ENCODE measurements at regions not wholly inside any gene's neighbourhood (a gene's known extent, or its start where the extent isn't known, plus 50 kb on each side); places are given as distances from the start of the nearest gene placed in this dataset.

DNA sequence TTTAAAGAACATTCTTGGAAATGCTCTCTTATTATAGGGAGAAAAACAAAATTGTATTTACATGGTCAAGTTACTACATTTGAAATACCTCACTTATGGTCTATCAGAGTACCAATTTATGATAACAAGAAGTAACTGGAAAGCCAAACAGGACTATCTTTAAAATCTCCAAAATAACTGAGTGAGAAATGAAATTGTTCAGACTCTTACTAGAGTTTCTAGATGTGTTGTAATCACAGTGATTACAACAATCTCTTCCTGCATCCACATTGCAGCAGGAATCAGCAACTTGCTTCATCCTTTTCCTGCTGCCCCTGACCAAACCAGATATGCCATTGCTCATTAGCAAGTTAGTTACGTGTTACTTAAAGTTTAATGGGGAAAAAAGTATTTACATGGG, 245.2 kb upstream of the SMIM31 start:
- DNase-seq (ENCODE audit: low read depth): no peak

DNA sequence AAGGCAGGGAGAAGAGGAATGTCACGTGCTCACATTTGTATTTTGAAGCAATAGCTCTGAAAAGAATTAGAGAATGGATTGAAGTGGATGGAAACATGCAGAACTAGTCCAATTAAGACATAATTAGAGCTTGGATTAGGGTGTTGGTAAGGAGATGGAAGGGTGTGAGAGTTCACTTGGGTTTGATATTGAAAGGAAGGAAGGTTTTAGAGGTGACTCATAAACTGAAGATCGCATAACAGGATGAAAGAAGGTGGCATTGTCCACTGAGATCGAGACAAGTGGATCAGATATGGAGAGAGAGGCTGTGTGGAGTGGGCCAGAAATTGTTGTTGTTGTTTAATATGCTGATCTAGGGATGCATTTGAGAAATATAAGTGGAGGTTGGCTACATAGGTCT, 244.0 kb upstream of the SMIM31 start:
- DNase-seq (ENCODE audit: low read depth): no peak

DNA sequence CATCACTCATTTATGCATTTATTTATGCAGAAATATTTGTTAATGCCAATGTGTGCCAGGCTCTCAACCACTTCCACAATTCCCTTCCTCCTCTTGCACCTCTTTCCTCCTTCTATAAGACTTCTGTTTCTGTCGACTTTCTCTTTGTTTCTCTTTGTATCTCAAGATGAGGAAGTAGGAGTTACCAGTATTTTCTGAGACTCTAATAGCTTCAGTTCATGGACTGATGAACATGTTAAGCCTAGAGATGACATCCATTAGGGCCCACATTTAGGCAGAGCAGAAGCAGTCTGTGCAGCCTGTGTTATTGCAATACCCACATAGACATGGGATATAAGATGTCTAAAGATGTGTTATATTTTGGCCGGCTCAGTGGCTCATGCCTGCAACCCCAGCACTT, 241.8 kb upstream of the SMIM31 start:
- no peak for DNase-seq (ENCODE audit: low read depth)

DNA sequence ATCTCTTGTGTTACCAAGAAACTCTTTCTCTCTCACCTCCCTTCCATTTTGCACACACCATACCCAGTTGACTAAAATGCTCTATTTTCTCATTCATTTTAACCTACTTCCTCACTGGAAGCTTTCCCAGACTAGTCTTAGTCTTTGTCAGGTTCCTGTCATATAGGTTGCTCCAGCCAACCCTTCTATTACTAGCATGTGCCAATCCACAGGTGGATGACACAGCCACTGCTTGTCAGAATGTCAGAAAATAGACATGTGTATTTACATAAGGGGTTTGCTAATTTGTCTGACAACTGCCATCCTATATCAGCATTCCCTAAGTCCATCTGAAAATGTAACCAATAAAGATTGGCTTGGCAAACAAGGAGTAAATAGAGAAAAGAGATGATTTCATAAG, 239.2 kb upstream of the SMIM31 start:
- no peak for DNase-seq (ENCODE audit: low read depth)

DNA sequence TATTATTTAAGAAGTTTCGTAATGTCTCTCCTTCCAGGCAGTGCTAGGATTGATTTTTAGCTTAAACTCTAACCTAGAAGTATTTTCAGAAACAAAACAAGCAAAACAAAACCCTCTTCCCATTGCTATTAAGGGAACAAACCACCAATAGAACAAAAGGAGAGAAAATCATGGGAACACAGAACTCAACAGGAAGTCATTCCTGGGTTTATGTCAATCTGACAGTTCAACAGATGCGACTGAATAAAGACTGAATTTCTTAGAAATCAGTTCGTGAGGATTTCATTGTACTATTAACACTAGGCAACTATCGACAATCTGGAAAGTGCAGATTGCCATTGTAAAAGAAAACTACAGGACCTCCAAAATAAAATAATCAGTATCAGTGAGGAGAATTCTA, 229.1 kb upstream of the SMIM31 start:
- DNase-seq (ENCODE audit: low read depth): no peak

DNA sequence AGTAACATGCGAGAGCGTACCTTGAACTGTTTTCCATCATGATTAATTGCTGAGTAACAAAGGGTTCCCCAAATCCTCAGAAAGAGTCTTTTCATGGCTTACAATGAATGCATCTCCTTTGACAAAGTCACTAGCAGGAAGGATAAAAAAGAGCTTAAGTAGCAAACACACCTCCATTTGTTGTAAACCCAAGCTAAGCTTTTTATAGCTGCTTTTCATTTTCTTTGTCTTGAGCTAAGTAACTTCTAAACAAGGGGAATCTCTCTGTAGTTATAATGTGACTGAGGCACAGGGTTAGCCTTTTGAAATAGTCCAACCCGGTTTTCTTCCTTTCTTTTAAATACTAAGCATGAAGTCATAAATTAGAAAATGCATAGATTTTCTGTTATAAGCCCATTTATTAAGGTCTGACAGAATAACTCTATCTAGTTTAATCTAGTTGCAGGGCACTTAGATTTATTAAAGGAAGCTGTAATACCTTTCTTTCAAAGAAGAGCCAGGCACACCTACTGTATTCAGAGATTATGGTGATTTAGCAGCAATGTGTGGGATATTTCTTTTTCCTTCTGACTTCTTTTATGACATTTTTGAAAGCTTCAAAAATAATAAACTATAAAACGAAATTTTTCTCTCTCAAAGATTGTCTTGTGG, 226.9 kb upstream of the SMIM31 start:
- DNase-seq (ENCODE audit: low read depth): no peak

DNA sequence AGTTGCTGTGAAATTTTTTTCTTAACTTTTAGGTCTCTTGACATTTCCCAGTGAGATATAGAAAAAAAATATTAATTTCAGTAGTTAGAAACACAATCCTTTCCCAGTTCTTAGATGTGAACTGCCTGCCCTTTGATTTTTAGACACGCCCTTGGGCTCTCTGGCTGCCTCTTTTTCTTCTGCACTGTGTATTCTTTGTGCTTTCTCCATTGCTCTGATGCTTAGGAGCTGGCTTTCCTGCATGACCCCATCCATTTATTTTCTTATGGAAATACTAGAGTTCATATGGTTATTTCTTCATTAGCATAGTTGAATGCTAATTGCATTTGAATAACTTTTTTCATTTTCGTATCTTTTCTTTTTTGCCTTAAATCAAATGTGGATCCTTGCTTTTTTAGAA, 224.9 kb upstream of the SMIM31 start:
- DNase-seq (ENCODE audit: low read depth): no peak

DNA sequence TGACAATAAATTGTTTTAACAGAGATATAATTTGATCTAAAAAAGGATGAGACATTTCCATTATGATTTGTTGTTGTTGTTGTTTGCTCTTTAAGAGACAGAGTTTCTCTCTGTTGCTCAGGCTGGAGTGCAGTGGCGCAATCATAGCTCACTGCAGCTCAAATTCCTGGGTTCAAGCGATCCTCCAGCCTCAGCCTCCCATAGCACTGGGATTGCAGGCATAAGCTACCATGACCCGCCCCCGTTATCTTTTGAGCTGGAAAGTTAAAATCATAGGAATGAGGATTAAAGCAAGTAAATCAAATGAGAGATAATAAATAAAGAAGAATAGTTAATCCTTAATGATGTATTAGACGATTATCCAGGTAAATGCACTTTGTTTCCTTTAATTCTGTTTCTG, 224.4 kb upstream of the SMIM31 start:
- DNase-seq (ENCODE audit: low read depth): no peak

DNA sequence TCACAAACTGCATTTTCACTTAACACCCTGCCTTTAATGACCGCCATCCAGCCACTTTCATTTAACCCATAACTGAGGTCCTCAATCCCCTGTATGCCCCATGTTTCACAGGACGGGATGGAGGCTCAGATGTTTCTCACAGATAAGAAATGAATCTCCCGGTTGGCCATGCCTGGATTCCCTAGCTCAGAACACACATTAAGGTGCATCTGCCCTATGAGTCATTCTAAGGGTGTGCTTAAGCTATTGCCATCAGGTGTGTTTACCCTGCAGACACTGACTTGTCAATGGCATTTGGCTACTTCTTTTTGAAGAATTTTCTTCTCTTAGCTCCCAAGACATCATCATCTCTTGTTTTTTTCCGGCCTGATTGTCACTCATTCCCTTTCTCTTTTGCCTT, 222.6 kb upstream of the SMIM31 start:
- no peak for DNase-seq (ENCODE audit: low read depth)

DNA sequence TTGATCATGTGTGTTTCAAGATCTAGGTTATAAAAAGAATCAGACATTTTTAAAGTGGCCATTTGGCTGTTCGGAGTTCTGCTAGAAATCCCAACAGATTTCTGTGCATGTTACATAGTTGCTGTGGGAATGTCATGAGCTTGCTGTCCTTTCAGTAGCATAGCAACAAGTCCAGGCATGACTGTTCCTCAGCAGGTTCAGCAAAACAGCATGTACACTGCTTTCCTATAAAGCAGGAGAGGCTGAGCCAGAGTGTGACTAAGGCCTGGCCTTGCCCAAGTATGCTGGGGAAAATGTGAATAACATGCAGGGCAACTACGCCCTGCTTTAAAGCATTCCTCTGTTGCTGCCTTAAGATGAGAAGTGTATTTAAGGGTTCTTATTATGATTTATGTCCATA, 217.1 kb upstream of the SMIM31 start:
- peak; percentile 95 for DNase-seq (ENCODE audit: low read depth)

DNA sequence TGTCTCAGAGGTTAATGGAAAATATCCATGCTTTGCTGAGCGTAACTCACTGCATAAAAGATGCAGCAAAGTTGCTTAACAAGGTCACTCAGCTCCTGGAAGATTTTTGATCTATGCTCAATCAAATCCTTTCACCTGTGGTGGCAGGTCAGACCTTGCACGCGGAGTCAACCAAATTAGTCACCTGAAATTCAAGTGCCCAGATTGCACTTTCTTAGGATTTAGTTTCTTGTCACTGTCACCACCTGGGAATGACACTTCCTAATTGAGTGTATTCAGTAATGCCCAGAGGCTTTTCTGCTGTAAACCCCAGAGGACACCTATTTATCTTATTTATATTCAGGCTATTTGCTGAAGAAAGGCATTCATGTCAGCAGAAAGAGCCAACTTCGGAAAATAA, 215.8 kb upstream of the SMIM31 start:
- DNase-seq (ENCODE audit: low read depth): no peak

DNA sequence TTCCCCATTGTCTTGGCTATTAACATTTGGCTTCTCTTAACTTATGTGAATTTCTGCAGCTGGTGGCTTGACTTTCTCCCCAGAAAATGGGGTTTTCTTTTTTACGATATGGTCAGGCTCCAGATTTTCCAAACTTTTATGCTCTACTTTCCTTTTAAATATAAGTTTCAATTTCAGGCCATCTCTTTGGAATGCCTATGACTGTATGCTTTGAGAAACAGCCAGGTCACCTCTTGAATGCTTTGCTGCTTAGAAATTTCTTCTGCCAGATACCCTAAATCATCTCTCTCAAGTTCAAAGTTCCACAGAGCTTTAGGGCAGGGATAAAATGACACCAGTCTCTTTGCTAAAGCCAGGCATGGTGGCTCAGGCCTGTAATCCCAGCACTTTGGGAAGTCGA, 212.9 kb upstream of the SMIM31 start:
- DNase-seq (ENCODE audit: low read depth): no peak

DNA sequence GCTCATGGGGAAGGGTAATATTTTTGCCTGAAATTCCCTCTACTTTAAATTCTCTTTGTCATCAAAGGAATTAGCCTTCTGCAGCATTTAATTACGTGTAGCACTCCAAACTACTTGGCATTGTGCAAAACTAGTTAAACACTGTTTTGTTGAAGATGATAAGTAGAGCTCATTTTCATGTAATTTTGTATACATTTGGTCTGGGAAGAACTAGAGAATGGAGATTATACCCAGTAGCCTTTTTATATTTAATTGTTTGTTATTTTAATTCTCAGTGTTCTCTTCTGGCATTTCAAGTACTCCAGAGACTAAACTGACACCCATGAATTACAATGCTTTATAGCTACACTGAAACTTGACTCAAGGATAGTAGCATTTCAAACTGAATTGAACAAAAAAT, 211.5 kb upstream of the SMIM31 start:
- no peak for DNase-seq (ENCODE audit: low read depth)

DNA sequence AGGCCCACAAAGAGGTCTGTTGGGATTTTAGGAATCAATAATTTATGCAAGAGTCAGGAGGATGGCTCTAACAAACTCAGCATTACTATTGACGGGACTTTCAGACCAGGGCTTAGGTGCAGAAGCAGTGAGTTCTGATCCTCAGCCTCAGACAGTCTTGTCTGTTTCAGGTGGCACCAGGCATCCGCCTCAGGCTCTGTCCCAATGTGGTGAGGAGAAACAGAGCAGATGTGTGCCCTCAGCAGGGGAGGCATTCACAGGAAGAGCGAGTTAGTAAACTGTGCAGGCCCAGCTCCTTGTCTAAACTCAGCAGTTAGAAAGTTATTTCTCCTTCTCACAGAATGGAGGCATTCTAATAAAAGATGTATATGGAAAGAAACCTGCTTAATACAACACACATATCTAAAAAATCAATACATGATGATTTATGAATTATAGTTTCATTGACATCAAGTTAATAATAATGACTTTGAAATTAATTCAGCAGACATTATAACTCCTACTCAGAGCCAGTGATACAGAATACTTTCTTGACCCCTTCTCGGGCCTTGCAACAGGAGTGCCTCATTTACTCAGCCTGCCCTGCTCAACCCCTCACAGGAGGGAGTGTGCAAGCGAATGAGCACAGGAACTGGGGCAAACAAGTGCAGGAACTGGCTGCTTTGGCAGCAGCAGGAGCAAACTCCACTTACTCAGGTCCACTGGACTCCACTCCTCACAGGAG, 202.8 kb upstream of the SMIM31 start:
- no peak for DNase-seq (ENCODE audit: low read depth)

DNA sequence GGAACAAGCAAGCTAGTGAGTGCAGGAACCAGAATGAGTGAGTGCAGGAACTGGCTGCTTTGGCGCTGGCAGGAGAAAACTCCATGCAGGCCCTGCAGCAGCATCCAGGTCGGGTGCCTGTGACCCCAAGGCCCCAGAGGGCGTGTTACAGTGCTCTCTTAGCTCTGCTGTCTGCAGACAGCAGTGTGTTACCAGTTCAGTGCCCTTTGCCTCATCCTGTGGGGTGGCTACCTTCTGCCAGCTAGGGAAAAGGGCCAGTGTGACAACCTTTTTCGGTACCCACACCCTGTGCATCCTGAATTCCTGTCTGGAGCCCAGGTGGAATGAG, 202.3 kb upstream of the SMIM31 start:
- DNase-seq (ENCODE audit: low read depth): no peak

DNA sequence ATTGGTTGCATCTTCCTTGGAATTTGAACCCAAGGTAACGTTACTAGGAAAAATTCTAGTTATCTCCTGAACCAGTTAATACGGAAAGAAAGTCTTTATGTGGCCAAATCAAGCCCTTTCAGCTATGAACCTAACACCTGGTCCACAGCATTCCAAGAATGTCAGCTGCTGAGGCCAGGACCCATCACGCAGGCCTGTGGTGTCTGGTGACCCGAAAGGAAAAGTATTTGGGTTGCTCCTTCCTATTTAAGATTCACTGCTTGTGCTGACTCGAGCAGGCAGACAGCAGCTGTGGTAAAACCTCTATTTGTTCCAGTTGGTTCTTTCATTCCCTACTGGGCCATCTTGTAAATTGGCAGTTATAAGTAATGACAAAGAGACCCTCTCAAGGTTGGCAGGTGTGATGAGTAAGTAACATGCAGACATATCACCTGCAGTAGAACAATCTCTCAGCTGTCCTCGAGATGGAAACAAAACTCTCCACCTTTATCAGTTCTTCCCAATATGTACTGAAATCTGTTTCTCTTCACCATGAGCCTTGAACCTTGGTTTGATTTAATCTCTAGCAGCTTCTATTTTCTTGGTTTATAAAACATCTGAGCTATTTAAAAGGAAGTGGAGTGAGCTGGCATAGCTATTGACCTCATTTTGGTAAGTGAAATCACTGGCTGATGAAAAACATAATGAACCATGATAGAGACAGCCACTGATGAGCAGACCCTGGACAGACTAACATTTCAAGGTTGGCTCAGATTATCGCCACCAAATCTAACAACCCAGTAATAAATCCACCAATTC, 182.1 kb upstream of the SMIM31 start:
- no peak for DNase-seq (ENCODE audit: low read depth)

DNA sequence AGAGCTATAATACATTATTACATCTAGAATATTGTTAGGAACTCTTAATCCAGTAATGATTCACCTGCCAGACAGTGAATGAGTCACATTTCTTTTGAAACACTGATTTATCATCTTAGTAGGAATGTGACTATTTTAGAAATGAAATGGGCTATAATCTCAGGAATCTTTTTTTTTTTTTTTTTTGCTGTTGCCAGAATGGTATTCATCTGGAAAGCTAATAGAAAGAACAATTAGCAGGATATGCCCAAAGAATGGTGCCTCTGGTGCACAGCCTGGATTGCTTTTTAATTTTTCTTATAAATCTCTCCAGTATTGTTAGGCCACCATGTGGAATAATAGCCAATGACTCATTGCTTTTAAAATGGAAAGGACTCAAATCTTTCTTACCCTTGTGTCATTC, 181.1 kb upstream of the SMIM31 start:
- DNase-seq (ENCODE audit: low read depth): peak; percentile 35

DNA sequence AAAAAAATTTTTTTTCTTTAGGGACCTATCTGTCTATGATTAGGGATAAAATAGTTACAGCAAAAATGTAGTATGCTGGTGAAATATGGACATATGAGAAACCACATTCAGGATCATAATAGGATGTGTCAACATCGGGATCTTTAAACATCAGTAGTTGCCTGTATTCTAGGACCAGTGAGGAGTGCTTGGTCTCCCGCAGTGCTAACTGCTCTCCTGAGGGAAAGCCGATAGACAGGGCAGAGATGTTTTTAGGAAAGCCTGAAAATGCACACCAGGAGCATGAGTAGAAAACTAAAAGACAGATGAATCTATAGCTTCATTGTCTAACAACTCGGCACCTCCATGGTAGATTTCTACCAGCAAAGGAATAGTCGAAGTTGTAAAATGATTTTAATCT, 178.1 kb upstream of the SMIM31 start:
- DNase-seq (ENCODE audit: low read depth): no peak

DNA sequence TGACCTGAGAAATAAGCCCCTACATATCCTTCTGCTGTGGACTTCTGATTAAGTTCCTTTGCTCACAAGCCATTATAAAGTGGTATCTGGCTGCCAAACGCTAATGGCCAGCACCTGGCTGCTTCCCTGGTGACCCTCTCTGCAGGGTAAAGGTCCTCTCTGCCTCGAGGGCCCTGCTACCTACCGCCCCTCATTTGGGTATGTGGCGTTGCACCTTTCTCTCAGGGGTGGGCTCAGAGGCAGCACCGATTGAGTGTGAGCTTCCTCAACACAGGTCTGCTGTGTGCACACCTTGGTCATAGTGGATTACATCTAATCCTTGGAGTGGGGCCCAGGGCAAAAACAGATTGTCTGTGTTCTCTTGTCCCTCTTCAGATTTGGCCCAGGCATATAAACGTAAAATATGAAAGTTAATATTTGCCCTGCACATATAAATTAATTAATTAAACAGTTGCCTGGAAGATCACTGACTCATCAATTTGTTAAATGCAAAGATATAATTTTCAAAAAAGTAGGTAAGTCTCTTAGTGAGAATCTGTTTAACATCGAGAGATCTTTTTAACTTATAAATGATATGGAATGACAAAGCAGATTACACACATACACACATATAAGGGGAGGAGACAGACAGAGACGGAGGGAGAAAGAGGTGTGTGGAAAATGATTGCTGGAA, 174.5 kb upstream of the SMIM31 start:
- no peak for DNase-seq (ENCODE audit: low read depth)

DNA sequence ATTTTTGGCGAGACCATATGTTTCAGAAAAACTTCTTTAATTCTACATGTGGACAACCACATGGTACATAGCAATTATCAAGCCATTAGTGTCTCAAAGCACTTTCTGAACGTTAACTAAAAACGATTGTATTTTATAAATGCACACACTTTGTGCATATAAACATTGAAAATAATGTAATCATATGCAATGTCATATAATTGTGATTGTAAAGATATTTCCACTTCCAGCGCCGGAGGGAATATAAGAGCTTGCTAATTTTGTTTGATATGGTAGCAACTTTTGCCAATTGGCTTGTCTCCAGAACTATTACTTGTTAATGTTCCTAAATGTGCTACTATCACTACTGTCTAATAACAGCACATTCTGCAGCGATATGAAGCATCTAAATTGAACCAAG, 162.3 kb upstream of the SMIM31 start:
- no peak for DNase-seq (ENCODE audit: low read depth)

DNA sequence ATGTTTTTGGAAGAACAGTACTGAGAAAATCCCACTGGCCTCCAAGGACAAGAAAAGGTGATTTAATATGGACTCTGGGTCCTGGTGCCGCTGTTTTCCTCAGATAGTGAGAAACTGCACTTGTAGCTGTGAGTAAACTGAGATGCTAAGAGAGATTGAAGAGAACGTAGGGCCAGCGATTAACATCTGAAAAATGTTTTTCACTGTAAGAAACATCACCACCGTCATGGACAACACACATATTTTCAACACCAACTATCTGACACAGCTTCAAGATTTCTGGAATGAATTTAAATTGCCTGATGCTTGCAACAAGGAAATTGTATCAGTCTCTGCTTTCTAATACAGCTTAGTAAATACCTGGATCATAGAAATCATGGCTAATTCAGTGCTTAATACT, 158.2 kb upstream of the SMIM31 start:
- DNase-seq (ENCODE audit: low read depth): no peak

DNA sequence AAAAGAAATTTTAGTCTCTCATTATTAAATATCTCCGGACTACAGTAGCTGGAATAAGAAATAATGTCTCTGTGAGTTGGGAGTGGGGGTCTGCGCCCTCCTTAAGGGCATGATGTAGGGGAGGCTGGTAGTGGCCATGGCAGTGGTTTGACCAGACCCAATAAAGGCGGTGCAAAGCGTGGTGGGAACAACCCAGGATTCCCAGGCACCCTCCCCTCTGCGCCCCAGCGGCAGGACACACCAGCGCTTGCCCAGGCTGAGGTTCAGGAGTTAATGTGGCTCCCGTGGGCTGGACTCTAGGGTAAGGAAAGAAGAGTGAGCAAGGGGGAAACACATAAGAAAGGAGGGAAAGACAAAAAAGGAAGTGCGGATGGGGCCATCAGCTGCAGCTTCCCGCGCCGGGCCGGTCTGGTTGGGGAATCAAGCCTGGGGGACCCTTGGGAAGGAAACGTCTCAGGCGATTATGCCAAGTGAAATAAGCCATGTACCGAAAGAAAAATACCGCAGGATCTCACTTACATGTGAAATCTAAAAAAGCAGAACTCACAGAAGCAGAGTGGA, 157.5 kb upstream of the SMIM31 start:
- no peak for DNase-seq (ENCODE audit: low read depth)

DNA sequence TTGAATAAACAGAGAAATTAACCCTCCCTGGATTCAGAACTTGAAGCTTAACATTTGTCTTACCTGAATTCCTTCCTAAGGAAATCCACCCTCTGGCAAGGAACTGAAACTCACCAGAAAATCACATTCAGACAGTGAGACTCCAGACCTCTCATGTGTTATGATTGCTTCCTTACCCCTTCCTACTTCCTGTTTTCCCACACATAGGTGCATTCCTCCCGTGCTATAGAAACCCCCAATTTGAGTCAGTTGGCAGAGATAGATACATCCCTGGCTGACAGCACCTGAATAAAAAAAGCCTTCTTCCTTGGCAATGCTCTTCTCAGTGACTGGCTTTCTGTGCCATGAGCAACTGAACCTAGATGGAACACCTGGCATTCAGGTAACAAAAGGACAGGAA, 157.0 kb upstream of the SMIM31 start:
- DNase-seq (ENCODE audit: low read depth): no peak

Data from stromal cell of bone marrow (primary cell).